GM23248 (cell line): ENCODE measurements at regions not wholly inside any gene's neighbourhood (a gene's known extent, or its start where the extent isn't known, plus 50 kb on each side); places are given as distances from the start of the nearest gene placed in this dataset.
A peak's percentile ranks its signal among the peaks of the same experiment; 100 is the strongest.

Experiments
- DNase-seq: peaks from one replicate; pipeline ENCODE4 v3.0.0-alpha.2; 2015
- H2AFZ ChIP-seq: fragments of 200-600 bp; sonication (generic); 2 replicates; pipeline ENCODE4 v1.6.1; 2016; ENCODE audit warnings: antibody characterized with exemption
- H3F3A ChIP-seq: fragments of 200-600 bp; sonication (generic); 2 replicates; pipeline ENCODE4 v1.6.1; 2016; ENCODE audit warnings: mild to moderate bottlenecking, antibody characterized with exemption, mixed run types; ENCODE audit not compliant: insufficient read depth
- H3K27ac ChIP-seq: fragments of 200-600 bp; sonication (generic); 2 replicates; pipeline ENCODE4 v1.5.1; 2016; ENCODE audit warnings: mild to moderate bottlenecking
- H3K27me3 ChIP-seq: fragments of 200-600 bp; sonication (generic); replicated peaks from 2 replicates; pipeline ENCODE4 v1.6.1; 2016; ENCODE audit warnings: mild to moderate bottlenecking; ENCODE audit not compliant: insufficient read depth
- H3K36me3 ChIP-seq: fragments of 200-600 bp; sonication (generic); 2 replicates; pipeline ENCODE4 v1.6.1; 2016; ENCODE audit warnings: low read depth, mild to moderate bottlenecking
- H3K4me1 ChIP-seq: fragments of 200-600 bp; sonication (generic); 2 replicates; pipeline ENCODE4 v1.6.1; 2016; ENCODE audit warnings: mild to moderate bottlenecking; ENCODE audit not compliant: insufficient read depth
- H3K4me2 ChIP-seq: fragments of 200-600 bp; sonication (generic); one replicate; pipeline ENCODE4 v1.6.1; 2016; ENCODE audit warnings: mild to moderate bottlenecking; ENCODE audit not compliant: unreplicated experiment
- H3K4me3 ChIP-seq: fragments of 200-600 bp; sonication (generic); 2 replicates; pipeline ENCODE4 v1.5.1; 2016; ENCODE audit warnings: mild to moderate bottlenecking
- H3K79me2 ChIP-seq: fragments of 200-600 bp; sonication (generic); 2 replicates; pipeline ENCODE4 v1.6.1; 2016; ENCODE audit warnings: mild to moderate bottlenecking; ENCODE audit not compliant: insufficient read depth
- H3K9ac ChIP-seq: fragments of 200-600 bp; sonication (generic); 2 replicates; pipeline ENCODE4 v1.6.1; 2016; ENCODE audit warnings: mild to moderate bottlenecking
- H3K9me2 ChIP-seq: fragments of 200-600 bp; sonication (generic); 2 replicates; pipeline ENCODE4 v1.6.1; 2016; ENCODE audit warnings: mixed run types, mild to moderate bottlenecking, moderate library complexity; ENCODE audit not compliant: insufficient read depth
- H3K9me3 ChIP-seq: fragments of 200-600 bp; sonication (generic); one replicate; pipeline ENCODE4 v1.6.1; 2017; ENCODE audit warnings: low read depth
- H4K20me1 ChIP-seq: fragments of 200-600 bp; sonication (generic); 2 replicates; pipeline ENCODE4 v1.6.0; 2016; ENCODE audit not compliant: insufficient read depth
- EZH2 ChIP-seq: fragments of 200-600 bp; sonication (generic); IDR thresholded peaks from 2 replicates; pipeline ENCODE4 v1.6.1; 2018; ENCODE audit warnings: antibody characterized with exemption, mild to moderate bottlenecking; ENCODE audit not compliant: insufficient read depth, poor library complexity, severe bottlenecking
- EZH2phosphoT487 ChIP-seq: fragments of 200-600 bp; sonication (generic); IDR thresholded peaks from 2 replicates; pipeline ENCODE4 v1.6.1; 2018; ENCODE audit warnings: antibody characterized with exemption, moderate library complexity, mild to moderate bottlenecking, low read depth; ENCODE audit not compliant: insufficient read depth
- WGBS, 2 experiments: methylation state at CpG; one replicate each; pipeline ENCODE4 v1.1.6; 2015 to 2017; ENCODE audit warnings: low lambda C conversion rate in 2 of 2, low coverage in 1 of 2; ENCODE audit errors: missing lambda C conversion rate in 2 of 2; 5-methylcytosine and 5-hydroxymethylcytosine counted together
- in situ Hi-C: fragments of 300-500 bp; cut with MboI; formaldehyde crosslinking; loops from 2 replicates; pipeline ENCODE4 v1.15.0; 2020

DNA sequence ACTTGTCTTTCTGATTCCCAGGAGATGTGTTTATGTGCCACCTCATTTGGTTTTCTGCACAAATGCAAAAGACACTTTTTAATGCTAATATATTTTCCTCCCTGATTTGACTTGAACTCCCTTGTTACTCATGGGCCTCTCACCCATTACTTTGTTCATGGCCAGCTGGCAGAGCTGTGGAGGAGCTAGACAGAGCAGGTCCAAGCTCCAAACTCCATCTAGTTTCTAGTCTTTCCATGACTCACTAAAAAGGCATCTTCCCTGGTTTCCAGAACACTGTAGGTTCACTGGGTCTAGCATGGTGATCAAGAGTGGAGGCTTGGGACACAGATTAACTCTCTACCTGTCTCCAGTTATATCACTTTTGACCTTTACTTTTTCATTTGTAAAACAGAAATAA is 161.0 kb upstream of the SLC28A3 start:
- no peaks in the 10 kb centered on the region for H3K36me3 ChIP-seq
- TF ChIP-seq EZH2phosphoT487 (no peak), EZH2 (no peak)
- in situ Hi-C loops, result no loop called here
- H3K4me1 ChIP-seq, result no peaks in the 10 kb centered on the region
- no peak overlapping the region for H3K9ac ChIP-seq
- no peak overlapping the region for H2AFZ ChIP-seq
- H3K9me2 ChIP-seq, result no peaks in the 10 kb centered on the region
- no peak overlapping the region for H3K4me2 ChIP-seq
- H3K9me3 ChIP-seq, result no peaks in the 10 kb centered on the region
- no peaks in the 10 kb centered on the region for H4K20me1 ChIP-seq
- peak; percentile 3 for DNase-seq
- H3F3A ChIP-seq, result no peaks in the 10 kb centered on the region
- no peaks in the 10 kb centered on the region for H3K79me2 ChIP-seq
- H3K27me3 ChIP-seq, result no peaks in the 10 kb centered on the region
- H3K27ac ChIP-seq, result no peak overlapping the region
- no peak overlapping the region for H3K4me3 ChIP-seq

DNA sequence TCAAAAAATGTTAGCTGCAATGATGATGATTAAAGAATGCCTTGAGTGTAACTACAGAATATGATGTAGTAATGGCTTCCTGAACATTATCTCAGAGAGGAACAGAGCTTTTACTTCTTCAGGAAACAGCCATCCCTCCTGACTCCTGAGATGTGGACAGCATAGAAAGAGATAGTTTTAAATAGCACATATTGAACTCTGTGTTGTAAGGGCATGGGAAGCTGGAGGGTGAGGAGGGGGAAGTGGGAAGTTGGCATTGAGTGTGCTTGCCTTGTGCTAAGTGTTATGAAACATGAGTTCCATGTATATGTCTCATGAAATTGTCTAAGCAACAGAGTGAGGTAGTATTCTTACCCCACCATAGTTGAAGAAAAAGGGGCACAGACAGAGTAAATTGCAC is 161.5 kb upstream of the SLC28A3 start:
- no peaks in the 10 kb centered on the region for H3K27me3 ChIP-seq
- no peaks in the 10 kb centered on the region for H3K9me3 ChIP-seq
- H3K4me2 ChIP-seq, result no peak overlapping the region
- H3K4me3 ChIP-seq, result no peak overlapping the region
- no peaks in the 10 kb centered on the region for H3F3A ChIP-seq
- DNase-seq, result no peak
- H2AFZ ChIP-seq, result no peak overlapping the region
- H3K27ac ChIP-seq, result no peak overlapping the region
- H4K20me1 ChIP-seq, result no peaks in the 10 kb centered on the region
- H3K79me2 ChIP-seq, result no peaks in the 10 kb centered on the region
- no peak overlapping the region for H3K9ac ChIP-seq
- TF ChIP-seq EZH2 (no peak), EZH2phosphoT487 (no peak)
- H3K36me3 ChIP-seq, result no peaks in the 10 kb centered on the region
- no peaks in the 10 kb centered on the region for H3K9me2 ChIP-seq
- no peaks in the 10 kb centered on the region for H3K4me1 ChIP-seq
- in situ Hi-C loops, result no loop called here

DNA sequence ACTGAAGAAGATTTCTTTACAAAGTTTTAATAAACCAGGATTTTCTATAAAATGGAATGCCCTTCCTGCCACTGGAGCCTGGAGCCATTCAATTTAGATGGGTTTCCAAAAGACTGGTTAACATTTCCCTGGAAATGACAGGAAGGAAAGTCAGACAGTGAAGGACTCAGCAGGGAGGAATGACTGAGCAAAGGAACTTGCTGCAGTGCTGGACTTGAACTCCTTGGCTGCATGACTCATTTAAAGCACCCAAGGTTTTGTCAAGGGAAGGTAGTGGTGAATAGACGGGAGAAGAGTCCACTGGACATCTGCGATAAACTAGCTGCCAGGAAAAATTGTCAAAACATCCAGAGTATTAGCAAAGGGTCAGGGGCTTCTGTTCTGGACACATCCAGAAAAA is 163.8 kb upstream of the SLC28A3 start:
- 58 to 70% methylated on average over 2 of the region's 2 CpGs for WGBS, 2 experiments
- Histone ChIP-seq H3K4me2 (no peak overlapping the region), H3K9ac (no peak overlapping the region), H3K36me3 (no peaks in the 10 kb centered on the region), H3K9me3 (no peaks in the 10 kb centered on the region), H3K79me2 (no peaks in the 10 kb centered on the region), H3K9me2 (no peaks in the 10 kb centered on the region), H3K27me3 (no peaks in the 10 kb centered on the region), H3K27ac (no peak overlapping the region), H3F3A (no peaks in the 10 kb centered on the region), H4K20me1 (no peaks in the 10 kb centered on the region), H3K4me1 (no peaks in the 10 kb centered on the region), H2AFZ (no peak overlapping the region), H3K4me3 (no peak overlapping the region)
- in situ Hi-C loops, result no loop called here
- DNase-seq, result peak; percentile 12
- no peak for TF ChIP-seq EZH2phosphoT487
- no peak for TF ChIP-seq EZH2

DNA sequence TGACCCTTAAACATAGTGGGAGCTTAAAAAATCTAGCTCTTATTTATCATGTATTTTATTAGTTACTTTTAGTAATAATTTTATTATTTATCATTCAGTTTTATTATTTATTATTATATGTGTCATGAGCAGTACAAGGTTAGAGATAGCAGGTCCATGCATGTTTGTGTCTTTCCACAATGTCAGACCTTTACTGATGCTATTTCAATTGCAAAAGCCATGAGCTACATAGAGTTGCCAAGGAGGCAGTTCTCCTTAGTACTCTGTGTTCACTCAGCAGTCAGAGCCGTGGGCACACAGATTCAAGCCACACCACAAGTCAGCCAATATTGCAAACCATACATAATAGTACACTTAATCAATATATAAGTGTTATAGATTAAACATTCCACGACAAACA is 157.9 kb upstream of the NTRK2 start:
- Histone ChIP-seq H3K4me2 (no peak overlapping the region), H2AFZ (no peak overlapping the region), H3K4me3 (no peak overlapping the region), H3K9me2 (no peaks in the 10 kb centered on the region), H3K4me1 (no peaks in the 10 kb centered on the region), H3K79me2 (no peaks in the 10 kb centered on the region), H3K36me3 (no peaks in the 10 kb centered on the region), H3K27ac (no peak overlapping the region), H3K27me3 (no peaks in the 10 kb centered on the region), H3K9me3 (no peaks in the 10 kb centered on the region), H3F3A (no peaks in the 10 kb centered on the region), H3K9ac (no peak overlapping the region), H4K20me1 (no peaks in the 10 kb centered on the region)
- no peak for DNase-seq
- in situ Hi-C loops, result no loop called here
- 24 to 25% methylated on average over 2 of the region's 2 CpGs for WGBS, 2 experiments
- TF ChIP-seq EZH2 (no peak), EZH2phosphoT487 (no peak)

DNA sequence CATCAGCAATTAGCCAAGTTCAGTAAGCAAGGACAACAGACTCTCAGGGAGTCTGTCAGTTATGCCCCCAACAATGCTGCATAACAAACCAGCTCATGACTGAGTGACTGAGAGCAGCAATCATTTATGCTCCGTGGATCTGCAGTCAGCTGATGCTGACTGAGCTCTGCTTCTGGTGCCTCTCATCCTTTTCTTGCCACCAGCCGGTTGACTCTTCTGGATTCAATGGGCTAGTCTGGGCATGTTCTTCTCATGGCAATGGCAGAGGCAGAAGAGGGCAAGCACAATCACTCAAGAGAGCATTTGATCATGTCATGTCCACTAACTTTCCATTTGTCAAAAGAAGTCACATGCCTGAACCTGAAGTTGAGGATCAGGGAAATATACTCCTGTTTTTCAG is 157.0 kb upstream of the NTRK2 start:
- Histone ChIP-seq H3K9me2 (no peaks in the 10 kb centered on the region), H3K27ac (no peak overlapping the region), H3K4me3 (no peak overlapping the region), H3K9ac (no peak overlapping the region), H2AFZ (no peak overlapping the region), H3K4me1 (no peaks in the 10 kb centered on the region), H3K27me3 (no peaks in the 10 kb centered on the region), H3K4me2 (no peak overlapping the region), H3K36me3 (no peaks in the 10 kb centered on the region), H3F3A (no peaks in the 10 kb centered on the region), H4K20me1 (no peaks in the 10 kb centered on the region), H3K9me3 (no peaks in the 10 kb centered on the region), H3K79me2 (no peaks in the 10 kb centered on the region)
- WGBS, 2 experiments, result 53 to 56% methylated on average over 2 of the region's 2 CpGs
- no peak for DNase-seq
- in situ Hi-C loops, result no loop called here
- TF ChIP-seq EZH2 (no peak), EZH2phosphoT487 (no peak)
